ENCODE measurements at regions not wholly inside any gene's neighbourhood (a gene's known extent, or its start where the extent isn't known, plus 50 kb on each side); places are given as distances from the start of the nearest gene placed in this dataset.

GRCh38 chr1:67496329-67496728, 66.1 kb upstream of the SERBP1 start:
- Histone ChIP-seq H3K4me2 (ENCODE audit: low read length) (no peak overlapping the region), H3K9ac (ENCODE audit: low read length) (no peak overlapping the region), H3K4me1 (ENCODE audit: control insufficient read depth in 1 of 2, insufficient read depth in 2 of 2, low read length in 2 of 2) (peaks cover 0 to 4% of the 10 kb centered on the region in 2 experiments; a peak in 1 of 4 replicates), H2AFZ (ENCODE audit: low read depth, low read length, poor library complexity, severe bottlenecking) (no peak overlapping the region), H3K4me3 (replicated peaks in 1 of 2; ENCODE audit: low read depth in 1 of 2, low read length in 2 of 2) (no peak overlapping the region), H3K36me3 (ENCODE audit: control insufficient read depth in 1 of 2, insufficient read depth in 2 of 2, low read length in 2 of 2) (no peaks in the 10 kb centered on the region), H3K9me2 (ENCODE audit: insufficient read depth) (no peaks in the 10 kb centered on the region), H4K20me1 (ENCODE audit: insufficient read depth) (no peaks in the 10 kb centered on the region), H3K79me2 (ENCODE audit: insufficient read depth, low read length) (no peaks in the 10 kb centered on the region), H3K27me3 (ENCODE audit: insufficient read depth, low read length) (no peaks in the 10 kb centered on the region), H3K27ac (ENCODE audit: low read depth, low read length) (no peak overlapping the region), H3K9me3 (ENCODE audit: control insufficient read depth in 1 of 2, insufficient read depth in 1 of 2, low read depth in 1 of 2, low read length in 2 of 2) (no peaks in the 10 kb centered on the region)
- intact Hi-C loops (cut with micrococcal nuclease): no loop called here
- no peak for DNase-seq (ENCODE audit: low read depth, low spot score)
- BruUV-seq (replicated peaks): no TSS peak
- RAD21 ChIA-PET (ENCODE audit: low non-redundant PET in 1 of 2, low total read pairs in 2 of 2, uncharacterized antibody in 2 of 2, unreplicated experiment in 2 of 2): interaction anchor here in 1 of 2 experiments (1.1 kb wide), 1 partner anchor 16 kb away, joined by 4 read pairs; no protein-coding TSS in a partner anchor
- ATAC-seq: no peak
- TF ChIP-seq CTCF (IDR thresholded peaks at IDR 0.05 in 2 of 3, conservative IDR thresholded peaks at IDR 0.05 in 1 of 3; ENCODE audit: borderline replicate concordance in 1 of 3, insufficient read depth in 1 of 3, low read depth in 2 of 3, low read length in 2 of 3) (no peak), EZH2phosphoT487 (IDR thresholded peaks at IDR 0.05; ENCODE audit: borderline replicate concordance) (no peak)
- CTCF ChIA-PET: interaction anchor here (0.7 to 2.7 kb wide), 6 partner anchors 9 to 283 kb away, joined by 3 to 16 read pairs (median 3); no protein-coding TSS in a partner anchor
- POLR2A ChIA-PET: no interaction called here

- peaks cover 0 to 4% of the 10 kb centered on the region in 2 experiments; a peak in 1 of 4 replicates for H3K4me1 ChIP-seq (ENCODE audit: control insufficient read depth in 1 of 2, insufficient read depth in 2 of 2, low read length in 2 of 2)
- no peak for TF ChIP-seq EZH2phosphoT487 (IDR thresholded peaks at IDR 0.05; ENCODE audit: borderline replicate concordance)
- TF ChIP-seq CTCF (IDR thresholded peaks at IDR 0.05 in 2 of 3, conservative IDR thresholded peaks at IDR 0.05 in 1 of 3; ENCODE audit: borderline replicate concordance in 1 of 3, insufficient read depth in 1 of 3, low read depth in 2 of 3, low read length in 2 of 3): peak; percentile 96 to 98 (median 98)
- TF ChIP-seq MAX (IDR thresholded peaks at IDR 0.05): peak; percentile 29; the same call in 1 of the 2 replicates
- TF ChIP-seq SRF (IDR thresholded peaks at IDR 0.05; ENCODE audit: low read depth): no peak
- TF ChIP-seq ZFX (IDR thresholded peaks at IDR 0.05): no peak
- TF ChIP-seq RAD21 (IDR thresholded peaks at IDR 0.05; ENCODE audit: low read depth): peak; percentile 100
- TF ChIP-seq POLR2AphosphoS5 (IDR thresholded peaks at IDR 0.05; ENCODE audit: low read depth, low read length): peak; percentile 19; the same call in 1 of the 2 replicates
- peak; percentile 30; the same call in 1 of the 2 replicates for TF ChIP-seq CBX3 (IDR thresholded peaks at IDR 0.05; ENCODE audit: low read depth)
- TF ChIP-seq EGR1 (IDR thresholded peaks at IDR 0.05; ENCODE audit: low read depth): no peak
- TF ChIP-seq YY1 (IDR thresholded peaks at IDR 0.05; ENCODE audit: extremely low read depth, insufficient replicate concordance, low read depth, low read length): peak; percentile 82
- intact Hi-C loops (cut with micrococcal nuclease): loop anchor here (1.0 to 10.0 kb wide), 5 partner anchors 153 to 736 kb away; no protein-coding TSS in a partner anchor
- no peaks in the 10 kb centered on the region for H3K27me3 ChIP-seq (ENCODE audit: insufficient read depth, low read length)
- DNase-seq (ENCODE audit: low read depth, low spot score) (peak; percentile 87), ATAC-seq (peak; percentile 99)
- peak overlapping the region in 1 of 2 experiments; percentile 30; a peak in 1 of 4 replicates for H3K4me3 ChIP-seq (replicated peaks in 1 of 2; ENCODE audit: low read depth in 1 of 2, low read length in 2 of 2)
- peak overlapping the region; percentile 59 for H3K4me2 ChIP-seq (ENCODE audit: low read length)
- H3K9ac ChIP-seq (ENCODE audit: low read length): no peak overlapping the region
- no peak overlapping the region for H3K27ac ChIP-seq (ENCODE audit: low read depth, low read length)
- peak overlapping the region; percentile 85 for H2AFZ ChIP-seq (ENCODE audit: low read depth, low read length, poor library complexity, severe bottlenecking)
- no peaks in the 10 kb centered on the region for H3K9me3 ChIP-seq (ENCODE audit: control insufficient read depth in 1 of 2, insufficient read depth in 1 of 2, low read depth in 1 of 2, low read length in 2 of 2)
- no peaks in the 10 kb centered on the region for H4K20me1 ChIP-seq (ENCODE audit: insufficient read depth)
- CTCF ChIA-PET: interaction anchor here (0.7 to 5.4 kb wide), 25 partner anchors 8 to 735 kb away, joined by 3 to 94 read pairs (median 4); partner anchors contain the start of gene SERBP1
- H3K79me2 ChIP-seq (ENCODE audit: insufficient read depth, low read length): no peaks in the 10 kb centered on the region
- no peaks in the 10 kb centered on the region for H3K36me3 ChIP-seq (ENCODE audit: control insufficient read depth in 1 of 2, insufficient read depth in 2 of 2, low read length in 2 of 2)
- H3K9me2 ChIP-seq (ENCODE audit: insufficient read depth): no peaks in the 10 kb centered on the region
- POLR2A ChIA-PET: interaction anchor here (1.2 to 1.5 kb wide), 2 partner anchors 69 to 288 kb away, joined by 3 to 6 read pairs; no protein-coding TSS in a partner anchor
- RAD21 ChIA-PET (ENCODE audit: low non-redundant PET in 1 of 2, low total read pairs in 2 of 2, uncharacterized antibody in 2 of 2, unreplicated experiment in 2 of 2): interaction anchor here (0.9 to 1.6 kb wide), 3 partner anchors 153 to 286 kb away, joined by 4 to 11 read pairs (median 6); no protein-coding TSS in a partner anchor
- BruUV-seq (replicated peaks): no TSS peak
Observed at GRCh38 chr1:67500413-67500959, 70.3 kb upstream of the SERBP1 start.
